ENCODE measurements at regions not wholly inside any gene's neighbourhood (a gene's known extent, or its start where the extent isn't known, plus 50 kb on each side); places are given as distances from the start of the nearest gene placed in this dataset.

DNA sequence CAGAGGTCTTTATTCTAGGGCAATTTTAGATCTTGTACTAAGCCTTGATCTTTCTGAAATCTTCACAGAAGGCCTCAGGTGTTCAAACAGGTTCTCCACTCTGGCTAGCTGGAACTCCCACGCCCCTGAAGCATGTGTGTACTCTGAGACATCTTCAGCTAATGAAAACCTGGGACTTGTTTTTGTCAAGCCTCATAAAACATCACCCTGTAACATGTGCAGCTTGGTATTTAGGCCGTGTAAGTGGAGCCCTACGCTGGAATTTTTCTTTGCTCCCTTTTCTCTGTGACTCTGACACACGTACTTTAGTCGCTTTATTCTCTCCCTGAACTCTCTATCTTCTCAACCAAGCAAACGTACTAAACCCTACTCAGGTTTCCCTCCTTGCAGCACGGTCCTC lies 701.9 kb upstream of the ZP4 start:
- no peak for TF ChIP-seq CTCF (IDR thresholded peaks at IDR 0.05)
- no peak for TF ChIP-seq POLR2A (IDR thresholded peaks at IDR 0.05)
